H1 (cell line): ENCODE measurements at regions not wholly inside any gene's neighbourhood (a gene's known extent, or its start where the extent isn't known, plus 50 kb on each side); places are given as distances from the start of the nearest gene placed in this dataset.

Source experiments
- CTCF ChIA-PET: fragments of 300-600 bp; sonication (Branson Sonifier 250); formaldehyde crosslinking; loops from one replicate; lab custom pipeline; 2021; ENCODE audit not compliant: partially characterized antibody; lab: Charles Lee
- POLR2A ChIA-PET: fragments of 300-600 bp; sonication (Branson Sonifier 250); formaldehyde crosslinking; loops from one replicate; lab custom pipeline; 2021; ENCODE audit warnings: inconsistent platforms; ENCODE audit not compliant: partially characterized antibody; lab: Charles Lee
- DNase-seq, 2 experiments: peaks; one replicate each; pipeline versions ENCODE4 v3.0.0 to v3.0.0-alpha.2; 2010 to 2022; ENCODE audit warnings: low spot score in 2 of 2, low read depth in 1 of 2, mixed read lengths in 1 of 2
- FAIRE-seq: peaks from 2 replicates; lab custom pipeline; 2011; peaks lifted over from hg19 to GRCh38; lab: Jason Lieb, UNC
- H2AFZ ChIP-seq: 2 replicates; pipeline ENCODE4 v1.8.1; 2012; ENCODE audit warnings: low read length, inconsistent platforms
- H2AK5ac ChIP-seq: 2 replicates; pipeline ENCODE4 v1.6.1; 2013; ENCODE audit warnings: low read depth, low read length
- H2BK120ac ChIP-seq: replicated peaks from 2 replicates; pipeline ENCODE3; 2013; ENCODE audit warnings: low read depth, low read length, inconsistent platforms
- H2BK12ac ChIP-seq: 2 replicates; pipeline ENCODE4 v1.6.1; 2013; ENCODE audit warnings: low read depth, low read length
- H2BK15ac ChIP-seq: 2 replicates; pipeline ENCODE4 v1.6.1; 2013; ENCODE audit warnings: low read length
- H2BK20ac ChIP-seq: 2 replicates; pipeline ENCODE4 v1.6.1; 2013; ENCODE audit warnings: low read length
- H2BK5ac ChIP-seq: 2 replicates; pipeline ENCODE4 v1.6.1; 2013; ENCODE audit warnings: low read depth, low read length
- H3K14ac ChIP-seq: 2 replicates; pipeline ENCODE4 v1.6.1; 2013; ENCODE audit warnings: inconsistent platforms; ENCODE audit not compliant: insufficient read length
- H3K18ac ChIP-seq: 2 replicates; pipeline ENCODE4 v1.6.1; 2013; ENCODE audit warnings: low read length; ENCODE audit errors: extremely low read depth
- H3K23ac ChIP-seq: 2 replicates; pipeline ENCODE4 v1.6.1; 2013; ENCODE audit warnings: inconsistent platforms; ENCODE audit not compliant: insufficient read length
- H3K23me2 ChIP-seq: 2 replicates; pipeline ENCODE4 v1.6.1; 2013; ENCODE audit warnings: low read depth, low read length
- H3K27ac ChIP-seq: 2 replicates; pipeline ENCODE4 v1.6.1; 2011; ENCODE audit warnings: low read depth, low read length, inconsistent platforms
- H3K27me3 ChIP-seq, 4 experiments: replicated peaks in 1 of 4; 1 replicate in 1 of 4; 2 replicates in 3 of 4; pipeline versions ENCODE4 v1.6.1 to v1.8.1; 2011 to 2013; ENCODE audit warnings: low read length in 3 of 4, mild to moderate bottlenecking in 3 of 4, inconsistent platforms in 2 of 4, mixed read lengths in 2 of 4, moderate library complexity in 1 of 4; ENCODE audit not compliant: control insufficient read depth in 3 of 4, insufficient read depth in 3 of 4; ENCODE audit errors: extremely low read depth in 1 of 4
- H3K36me3 ChIP-seq, 4 experiments: 2 replicates each; pipeline versions ENCODE4 v1.6.1 to v1.8.1; 2011 to 2013; ENCODE audit warnings: mild to moderate bottlenecking in 4 of 4, low read length in 3 of 4, moderate library complexity in 2 of 4, control low read depth in 1 of 4, inconsistent platforms in 1 of 4; ENCODE audit not compliant: insufficient read depth in 4 of 4, control insufficient read depth in 2 of 4
- H3K4ac ChIP-seq: replicated peaks from 2 replicates; pipeline ENCODE3; 2013; ENCODE audit warnings: low read length, low read depth, mixed read lengths, inconsistent platforms; ENCODE audit not compliant: insufficient read length
- H3K4me1 ChIP-seq, 4 experiments: replicated peaks in 1 of 4; 1 replicate in 1 of 4; 2 replicates in 3 of 4; pipeline versions ENCODE4 v1.6.1 to v1.8.1; 2011 to 2013; ENCODE audit warnings: low read length in 3 of 4, inconsistent platforms in 2 of 4, mixed read lengths in 1 of 4; ENCODE audit not compliant: insufficient read depth in 4 of 4, control insufficient read depth in 3 of 4
- H3K4me2 ChIP-seq, 2 experiments: 2 replicates each; pipeline versions ENCODE4 v1.6.1 to v1.8.1; 2011 to 2013; ENCODE audit warnings: low read depth in 2 of 2, low read length in 2 of 2, control low read depth in 1 of 2, inconsistent platforms in 1 of 2, mild to moderate bottlenecking in 1 of 2; ENCODE audit not compliant: insufficient read depth in 1 of 2
- H3K4me3 ChIP-seq, 4 experiments: fragments of 200-600, 300-600 bp in 1 of 4; sonication (generic), shearing (Covaris generic), sonication (Bioruptor Twin) in 1 of 4; 2 replicates each; pipeline versions ENCODE4 v1.5.1 to v1.8.1; 2011 to 2016; ENCODE audit warnings: low read length in 4 of 4, low read depth in 3 of 4, control low read depth in 2 of 4, inconsistent platforms in 2 of 4, mild to moderate bottlenecking in 2 of 4, mixed read lengths in 1 of 4, moderate library complexity in 1 of 4; ENCODE audit not compliant: insufficient read depth in 2 of 4; ENCODE audit errors: extremely low read depth in 1 of 4
- H3K56ac ChIP-seq: replicated peaks from 2 replicates; pipeline ENCODE3; 2013; ENCODE audit warnings: low read depth, mild to moderate bottlenecking, mixed read lengths, low read length, inconsistent platforms; ENCODE audit not compliant: insufficient read length
- H3K79me1 ChIP-seq: 2 replicates; pipeline ENCODE4 v1.6.1; 2013; ENCODE audit warnings: low read depth, low read length, control low read depth
- H3K79me2 ChIP-seq, 2 experiments: 2 replicates each; pipeline versions ENCODE4 v1.6.1 to v1.8.1; 2012 to 2013; ENCODE audit warnings: low read length in 2 of 2, mild to moderate bottlenecking in 2 of 2, inconsistent platforms in 1 of 2; ENCODE audit not compliant: insufficient read depth in 2 of 2, control insufficient read depth in 1 of 2
- H3K9ac ChIP-seq, 4 experiments: replicated peaks in 1 of 4; 1 replicate in 1 of 4; 2 replicates in 3 of 4; pipeline versions ENCODE4 v1.6.1 to v1.8.1; 2011 to 2013; ENCODE audit warnings: low read depth in 3 of 4, low read length in 3 of 4, control low read depth in 2 of 4, mild to moderate bottlenecking in 2 of 4, moderate library complexity in 2 of 4, inconsistent platforms in 1 of 4; ENCODE audit errors: extremely low read depth in 1 of 4
- H3K9me3 ChIP-seq, 2 experiments: 2 replicates each; pipeline versions ENCODE4 v1.6.1 to v1.8.1; 2012 to 2013; ENCODE audit warnings: mild to moderate bottlenecking in 2 of 2, moderate library complexity in 2 of 2, control low read depth in 1 of 2, inconsistent platforms in 1 of 2, low read depth in 1 of 2, low read length in 1 of 2, mixed read lengths in 1 of 2; ENCODE audit not compliant: insufficient read depth in 2 of 2
- H4K20me1 ChIP-seq, 2 experiments: replicated peaks in 1 of 2; 2 replicates each; pipeline versions ENCODE3 to v1.8.1; 2011 to 2013; ENCODE audit warnings: inconsistent platforms in 2 of 2, low read length in 2 of 2, mild to moderate bottlenecking in 1 of 2; ENCODE audit not compliant: insufficient read depth in 2 of 2, control insufficient read depth in 1 of 2
- H4K5ac ChIP-seq: 2 replicates; pipeline ENCODE4 v1.6.1; 2013; ENCODE audit warnings: low read length, low read depth, mixed read lengths, inconsistent platforms; ENCODE audit not compliant: insufficient read length
- H4K8ac ChIP-seq: 2 replicates; pipeline ENCODE4 v1.8.0; 2013; ENCODE audit warnings: mild to moderate bottlenecking, moderate library complexity, low read length, inconsistent platforms; ENCODE audit not compliant: insufficient read depth; ENCODE audit errors: extremely low read depth
- H4K91ac ChIP-seq: replicated peaks from 2 replicates; pipeline ENCODE3; 2013; ENCODE audit warnings: low read length, mixed read lengths, inconsistent platforms; ENCODE audit not compliant: insufficient read length
- KDM5A ChIP-seq: fragments of 200-600 bp; IDR thresholded peaks from 2 replicates; pipeline ENCODE4 v1.7.1; 2012; ENCODE audit warnings: mild to moderate bottlenecking, low read length, inconsistent platforms, mixed read lengths
- RAD21 ChIP-seq, 2 experiments: IDR thresholded peaks in 1 of 2; conservative IDR thresholded peaks in 1 of 2; 2 replicates each; pipeline ENCODE4 v1.6.1; 2011; ENCODE audit warnings: low read depth in 2 of 2, low read length in 2 of 2, improper control_type of control experiment in 1 of 2, inconsistent platforms in 1 of 2, mild to moderate bottlenecking in 1 of 2, moderate library complexity in 1 of 2
- WGBS, 2 experiments: shearing (Covaris generic) in 1 of 2; methylation state at CpG; one replicate each; pipeline versions ENCODE4 v1.1.6 to v1.1.7; 2013 to 2015; ENCODE audit warnings: low lambda C conversion rate in 2 of 2, mixed read lengths in 2 of 2, inconsistent platforms in 1 of 2, low coverage in 1 of 2, missing lambda C conversion rate in 1 of 2; ENCODE audit not compliant: insufficient replicate concordance in 2 of 2, insufficient coverage in 1 of 2, insufficient read length in 1 of 2; ENCODE audit errors: extremely low coverage in 1 of 2, missing lambda C conversion rate in 1 of 2; 5-methylcytosine and 5-hydroxymethylcytosine counted together

GRCh38 chr13:73248711-73249580, 190.1 kb downstream of the KLF5 start:
- TF ChIP-seq KDM5A = no peak
- 0 out of 4 replicates have a peak, but pooled peaks of 1 of the 2 experiments have one; percentile 8 for TF ChIP-seq RAD21 (IDR thresholded peaks at IDR 0.05 in 1 of 2, conservative IDR thresholded peaks at IDR 0.05 in 1 of 2; ENCODE audit: low read depth in 2 of 2, low read length in 2 of 2)
- TF ChIP-seq, all 59 proteins: peak for 1
- Histone ChIP-seq H2AK5ac (no peak overlapping the region), H3K79me1 (no peaks in the 10 kb centered on the region), H4K5ac (no peak overlapping the region), H3K18ac (no peak overlapping the region), H2BK15ac (0 out of 2 replicates have a peak overlapping the region, but pooled peaks have one; percentile 21), H4K20me1 (no peaks in the 10 kb centered on the region), H3K27me3 (no peaks in the 10 kb centered on the region), H2BK5ac (no peak overlapping the region), H3K4me2 (no peak overlapping the region), H3K4me3 (no peak overlapping the region), H3K9ac (no peak overlapping the region), H2AFZ (peak overlapping the region; percentile 89), H3K23ac (no peak overlapping the region), H3K9me3 (no peaks in the 10 kb centered on the region), H4K8ac (no peak overlapping the region), H2BK120ac (no peak overlapping the region), H3K79me2 (no peaks in the 10 kb centered on the region), H2BK12ac (no peak overlapping the region; the same call in 1 of the 2 replicates), H3K23me2 (no peaks in the 10 kb centered on the region), H4K91ac (no peak overlapping the region), H2BK20ac (no peak overlapping the region), H3K4ac (no peak overlapping the region), H3K56ac (no peak overlapping the region), H3K36me3 (no peaks in the 10 kb centered on the region), H3K27ac (no peak overlapping the region), H3K14ac (no peak overlapping the region), H3K4me1 (peaks cover 0 to 3% (median under 1%) of the 10 kb centered on the region in 4 experiments; a peak in 3 of 7 replicates)
- CTCF ChIA-PET = interaction anchor here (0.7 to 2.9 kb wide), 4 partner anchors 9 to 284 kb away, joined by 3 to 9 read pairs (median 4); no protein-coding TSS in a partner anchor
- WGBS, 2 experiments = 68% methylated on average over 7 of the region's 7 CpGs; no CpG with 5 or more reads in 1 of the 2 experiments
- FAIRE-seq (no peak), DNase-seq (peak in 1 of 2 experiments; percentile 27)
- POLR2A ChIA-PET = no interaction called here
